Left forelimb (tissue), 1 donor: ENCODE measurements at regions not wholly inside any gene's neighbourhood (a gene's known extent, or its start where the extent isn't known, plus 50 kb on each side); places are given as distances from the start of the nearest gene placed in this dataset.
"Not testable (repeated sequence)": the region's sequence is repeated elsewhere in the genome, so short reads cannot be mapped to it uniquely, and the experiment has no call there.

Experiments used
- DNase-seq: peaks from one replicate; pipeline ENCODE4 v3.0.0-alpha.2; 2018; ENCODE audit warnings: low spot score

- DNase-seq = no peak
Measured at GRCh38 chr18:42545825-42546224, 569.7 kb downstream of the RIT2 start.

- no peak for DNase-seq
Measured at GRCh38 chr18:42548493-42548892, 567.0 kb downstream of the RIT2 start.

GRCh38 chr18:42549596-42549995 is 565.9 kb downstream of the RIT2 start:
- no peak for DNase-seq

- DNase-seq = not testable (repeated sequence)
Measured at GRCh38 chr18:42552559-42552958, 562.9 kb downstream of the RIT2 start.

GRCh38 chr18:42559069-42559690 is 556.3 kb downstream of the RIT2 start:
- no peak for DNase-seq

GRCh38 chr18:42561521-42561920 is 554.0 kb downstream of the RIT2 start:
- DNase-seq = no peak

- DNase-seq = no peak
Measured at GRCh38 chr18:42563995-42564394, 551.5 kb downstream of the RIT2 start.

- no peak for DNase-seq
Measured at GRCh38 chr18:42564761-42565160, 550.7 kb downstream of the RIT2 start.

- DNase-seq = no peak
Measured at GRCh38 chr18:42568773-42569172, 546.7 kb downstream of the RIT2 start.

- DNase-seq = no peak
Measured at GRCh38 chr18:42574871-42575270, 540.6 kb downstream of the RIT2 start.

GRCh38 chr18:42576124-42576523 is 539.4 kb downstream of the RIT2 start:
- no peak for DNase-seq

GRCh38 chr18:42578792-42579191 is 536.7 kb downstream of the RIT2 start:
- DNase-seq = no peak

- DNase-seq = no peak
Measured at GRCh38 chr18:42582266-42582665, 533.2 kb downstream of the RIT2 start.

- DNase-seq = no peak
Measured at GRCh38 chr18:42583283-42583731, 532.2 kb downstream of the RIT2 start.

GRCh38 chr18:42586601-42587000 is 528.9 kb downstream of the RIT2 start:
- DNase-seq = no peak

- DNase-seq = no peak
Measured at GRCh38 chr18:42588786-42589185, 526.7 kb downstream of the RIT2 start.

GRCh38 chr18:42604820-42605219 is 510.7 kb downstream of the RIT2 start:
- no peak for DNase-seq

- DNase-seq = no peak
Measured at GRCh38 chr18:42606886-42607495, 508.5 kb downstream of the RIT2 start.

- no peak for DNase-seq
Measured at GRCh38 chr18:42611134-42611533, 504.4 kb downstream of the RIT2 start.

- DNase-seq = no peak
Measured at GRCh38 chr18:42614619-42615293, 500.7 kb downstream of the RIT2 start.

GRCh38 chr18:42617221-42617620 is 498.3 kb downstream of the RIT2 start:
- DNase-seq = no peak

GRCh38 chr18:42619771-42620170 is 495.7 kb downstream of the RIT2 start:
- no peak for DNase-seq

GRCh38 chr18:42620657-42621056 is 494.8 kb downstream of the RIT2 start:
- no peak for DNase-seq
